GM19455 (cell line): ENCODE measurements at regions not wholly inside any gene's neighbourhood (a gene's known extent, or its start where the extent isn't known, plus 50 kb on each side); places are given as distances from the start of the nearest gene placed in this dataset.

Experiments
- ATAC-seq: cut with Tn5 transposase; IDR thresholded peaks from one replicate; pipeline ENCODE4 v1.9.1; 2021; ENCODE audit not compliant: unreplicated experiment

DNA sequence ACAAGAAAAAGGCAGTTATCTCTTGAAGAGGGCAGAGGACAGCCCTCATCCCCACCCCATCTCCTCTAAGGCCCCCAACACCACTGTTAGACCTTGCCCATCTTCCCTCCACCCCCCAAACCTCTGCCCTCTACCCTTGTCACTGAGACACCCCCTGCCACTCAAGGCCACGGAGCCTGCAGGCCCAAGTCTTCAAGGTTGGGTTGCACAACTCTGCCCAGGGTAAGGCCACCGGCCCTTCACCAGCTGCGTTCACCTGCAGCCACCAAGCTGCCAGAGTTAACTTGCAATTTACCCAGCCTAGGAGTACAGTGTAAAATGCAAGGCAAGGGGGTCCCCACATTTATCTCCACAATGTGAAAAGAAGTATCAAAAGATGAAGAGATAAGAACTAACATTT, 128.7 kb upstream of the PKDCC start:
- ATAC-seq, result no peak

DNA sequence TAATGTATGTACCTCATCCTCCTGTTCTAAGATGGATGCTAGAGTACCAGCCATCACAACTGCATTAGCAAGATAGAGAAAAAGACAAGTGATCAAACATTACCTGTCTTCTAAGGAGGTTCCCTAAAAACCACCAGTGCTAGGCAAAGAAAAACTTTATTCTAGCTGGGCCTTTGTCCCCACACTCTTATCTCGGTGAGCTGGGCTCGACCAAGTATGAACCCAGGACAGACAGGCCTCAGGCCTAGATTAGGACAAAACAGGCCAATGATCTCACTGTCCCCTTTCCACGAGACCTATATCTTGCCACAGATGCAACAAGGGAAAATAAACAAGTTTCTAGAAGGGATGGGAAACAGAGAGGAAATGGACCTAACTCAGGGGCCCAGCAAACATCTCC, 127.6 kb upstream of the PKDCC start:
- ATAC-seq, result no peak

DNA sequence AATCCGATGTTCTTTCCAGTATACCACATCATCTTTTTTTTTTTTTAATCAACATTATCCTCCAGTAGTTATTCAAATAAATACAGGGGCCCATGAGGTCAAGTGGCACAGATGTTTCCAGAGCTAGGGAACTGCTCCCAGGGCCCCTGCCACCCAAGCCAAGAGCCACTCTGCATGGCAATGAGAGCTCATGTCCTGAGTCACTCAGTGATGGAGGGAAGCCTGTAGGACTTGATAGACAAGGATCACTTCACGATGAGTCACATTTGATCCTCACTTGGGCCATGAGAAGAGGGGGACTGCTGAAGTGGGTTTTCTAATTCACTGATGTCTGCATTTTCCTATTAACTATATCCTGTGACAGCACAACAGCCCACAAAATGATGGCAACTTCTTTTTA, 127.0 kb upstream of the PKDCC start:
- no peak for ATAC-seq

DNA sequence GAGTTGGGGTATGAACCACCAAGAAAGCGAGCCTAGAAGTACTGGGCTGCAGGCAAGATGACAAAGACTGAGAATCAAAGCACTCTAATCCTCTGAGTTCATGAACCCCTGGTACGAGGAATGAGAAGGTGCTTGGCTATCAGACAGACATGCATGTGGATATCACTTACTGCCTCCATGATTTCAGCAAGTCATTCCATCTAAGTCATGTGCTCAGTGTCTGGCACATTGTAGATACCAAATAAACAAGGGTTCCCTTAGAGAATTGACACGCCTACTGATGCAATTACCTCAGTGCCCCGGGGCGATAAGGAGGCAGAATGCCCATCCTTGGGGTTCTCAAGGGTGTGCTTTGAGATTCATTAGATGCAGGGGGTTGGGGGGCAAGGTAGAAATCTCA, 125.6 kb upstream of the PKDCC start:
- ATAC-seq, result no peak

DNA sequence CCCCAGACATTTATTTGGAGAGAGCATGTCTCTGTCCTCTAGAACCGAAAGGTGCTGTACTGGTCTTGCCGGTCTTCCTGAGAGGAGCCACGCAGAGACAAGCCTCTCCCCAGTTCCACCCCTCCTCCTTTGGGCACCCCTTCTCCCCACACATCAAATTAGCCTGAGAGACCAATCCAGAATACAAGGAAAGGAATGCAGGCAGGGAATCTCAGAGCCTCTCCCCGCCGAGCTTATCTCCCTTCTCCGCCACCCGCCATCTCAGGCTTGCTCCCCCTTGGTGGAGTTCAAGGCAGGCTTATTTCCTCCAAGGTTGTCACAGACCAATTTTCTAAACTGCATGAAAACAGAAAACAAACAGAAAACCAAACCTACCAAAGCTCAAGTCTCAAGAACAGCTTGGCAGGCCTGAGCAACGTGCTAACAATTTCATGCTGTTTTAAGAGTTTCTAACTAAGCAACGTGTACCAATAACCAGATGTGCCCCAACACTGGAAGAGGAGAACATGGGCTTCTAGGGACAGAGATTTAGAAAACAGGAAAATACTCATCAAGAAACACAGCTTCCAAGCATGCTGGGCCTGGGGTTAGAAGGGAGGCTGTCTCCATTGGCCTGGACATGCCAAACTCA, 124.5 kb upstream of the PKDCC start:
- ATAC-seq, result no peak

DNA sequence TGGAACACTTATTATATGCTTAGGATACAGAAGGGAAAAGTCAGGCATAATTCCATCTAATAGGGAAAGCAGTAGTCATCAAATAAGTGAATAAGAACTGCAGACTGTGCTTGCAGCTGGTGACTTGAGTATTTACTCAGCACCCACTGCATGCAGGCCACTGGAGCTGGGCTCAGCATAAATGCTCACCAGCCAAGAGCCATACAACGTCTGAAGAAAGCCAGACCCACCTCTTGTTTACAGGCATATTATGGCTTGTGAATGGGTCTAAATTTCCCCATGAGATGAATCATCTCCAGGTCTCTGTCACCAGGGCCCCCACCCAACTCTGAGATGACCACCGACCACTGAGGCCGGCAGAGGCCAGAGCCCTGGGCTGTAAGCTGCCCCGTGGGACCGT, 123.8 kb upstream of the PKDCC start:
- no peak for ATAC-seq

DNA sequence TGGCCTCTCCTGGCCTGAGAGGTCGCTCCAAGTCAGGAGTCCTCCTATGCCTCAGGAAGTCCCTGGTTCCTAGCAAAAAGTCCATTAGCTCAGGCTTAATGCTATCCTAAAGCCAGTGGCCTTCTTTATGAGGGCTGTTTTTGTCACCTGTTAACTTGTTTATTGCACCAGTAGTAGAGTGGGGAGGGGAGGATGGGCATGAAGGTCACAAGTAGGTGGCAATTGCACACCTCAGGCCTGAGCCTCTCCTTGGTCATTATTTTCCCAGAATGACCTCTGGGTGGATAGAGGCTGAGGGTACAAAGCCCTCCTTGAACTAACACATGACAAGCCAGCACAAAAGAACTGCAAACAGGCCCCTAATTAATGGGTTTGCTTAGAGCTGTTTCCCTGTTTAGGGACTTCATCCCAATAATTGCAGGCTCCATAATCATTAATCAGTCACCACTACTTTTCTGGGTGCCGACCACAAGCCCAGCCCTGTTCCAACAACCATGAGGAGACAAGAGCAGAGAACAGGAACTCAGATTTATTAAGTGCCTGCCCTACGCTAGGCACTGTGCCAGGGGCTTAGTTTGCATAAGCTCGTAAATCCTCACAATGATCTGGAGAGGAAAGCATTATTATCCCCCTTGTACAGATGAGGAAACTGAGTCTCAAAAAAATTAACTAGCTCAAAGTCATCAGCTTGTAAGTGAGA, 123.0 kb upstream of the PKDCC start:
- ATAC-seq, result no peak

DNA sequence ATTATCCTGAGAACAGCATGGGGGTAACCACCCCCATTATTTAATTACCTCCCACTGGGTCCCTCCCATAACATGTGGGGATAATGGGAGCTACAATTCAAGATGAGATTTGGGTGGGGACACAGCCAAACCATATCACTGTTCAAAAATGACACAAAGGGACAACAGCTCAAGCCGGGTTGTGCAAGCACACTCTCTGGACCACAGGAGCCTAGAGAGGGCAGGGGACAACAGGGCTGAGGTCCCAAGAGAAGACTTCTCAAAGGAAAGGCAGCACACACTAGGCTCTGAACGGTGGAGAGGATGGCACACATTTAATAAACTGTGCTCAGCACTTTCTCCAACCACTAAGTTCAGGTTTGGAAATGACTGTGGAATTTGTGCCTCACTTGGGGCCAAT, 122.1 kb upstream of the PKDCC start:
- no peak for ATAC-seq

DNA sequence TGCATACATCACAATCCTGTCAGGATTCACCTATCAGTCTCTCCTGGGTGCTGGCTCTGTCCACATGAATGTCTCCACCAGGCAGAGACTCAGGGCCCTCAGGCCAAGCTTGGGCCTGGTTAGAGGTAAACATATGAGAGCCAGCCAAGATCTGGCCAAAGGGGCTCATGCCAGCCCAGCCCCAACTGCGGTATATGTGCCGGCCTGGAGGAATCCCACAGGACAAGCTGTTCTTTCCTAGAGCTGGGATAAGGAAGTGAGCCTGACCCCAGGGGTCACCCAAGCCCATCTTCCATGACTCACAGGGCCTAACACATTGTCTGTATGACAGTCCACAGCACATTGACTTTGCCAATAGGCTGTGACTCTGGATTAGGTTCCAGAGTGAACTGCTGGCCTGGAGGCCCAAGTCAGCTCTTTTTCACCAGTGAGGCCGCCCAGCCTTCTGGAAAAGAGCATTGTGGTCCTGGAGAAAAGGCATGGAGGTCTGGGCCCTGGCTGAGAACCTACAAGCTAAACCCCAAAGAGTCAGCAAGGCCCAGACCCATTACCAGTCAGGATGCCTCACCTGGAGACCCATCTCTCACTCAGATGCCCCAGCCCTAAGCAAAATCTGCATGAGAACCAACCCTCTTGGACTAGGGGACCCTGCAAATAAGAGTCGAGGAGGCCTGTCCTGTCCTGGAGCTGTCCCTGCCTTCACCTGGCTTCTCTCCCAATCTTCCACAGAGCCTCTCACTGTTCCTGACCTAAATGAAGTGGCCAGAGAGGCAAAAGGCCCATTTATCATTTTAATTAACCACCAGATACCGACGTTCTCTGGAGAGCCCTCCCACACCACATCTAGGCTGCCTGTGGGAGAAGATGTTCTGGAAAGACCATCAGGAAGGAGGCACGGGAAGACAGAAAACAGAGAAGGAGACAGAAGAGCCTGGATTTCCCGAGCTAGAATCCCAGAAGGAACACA, 120.9 kb upstream of the PKDCC start:
- ATAC-seq, result no peak

DNA sequence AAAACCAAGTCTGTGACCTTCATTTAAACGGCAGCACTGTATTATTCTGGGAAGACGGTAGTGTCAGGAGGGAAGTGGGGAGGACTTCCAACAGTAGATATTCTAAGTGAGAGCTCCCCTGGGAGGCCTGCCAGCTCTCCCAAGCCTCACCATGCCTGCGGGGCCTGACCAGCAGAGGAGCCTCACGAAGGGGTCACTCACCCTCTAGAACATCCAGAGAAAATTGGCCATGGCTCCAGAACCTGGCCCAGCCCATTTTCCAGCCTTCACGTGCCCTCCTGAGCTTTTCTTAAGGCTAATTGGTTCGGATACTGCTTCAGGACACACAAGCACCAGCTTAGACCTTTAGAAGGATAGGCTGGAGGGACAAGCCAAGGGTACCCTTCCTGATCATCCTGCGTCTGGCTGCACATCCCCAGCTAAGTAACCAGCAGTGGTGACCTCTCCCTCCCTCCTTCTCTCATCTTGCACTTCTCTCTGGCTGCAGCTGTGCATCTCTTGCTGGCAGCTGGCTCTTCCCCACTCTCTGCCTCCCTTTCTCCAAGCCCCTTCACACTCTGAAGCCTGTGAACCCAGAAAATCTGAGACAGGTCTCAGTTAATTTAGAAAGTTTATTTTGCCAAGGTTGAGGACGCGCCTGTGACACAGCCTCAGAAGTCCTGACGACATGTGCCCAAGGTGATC, 120.1 kb upstream of the PKDCC start:
- no peak for ATAC-seq

DNA sequence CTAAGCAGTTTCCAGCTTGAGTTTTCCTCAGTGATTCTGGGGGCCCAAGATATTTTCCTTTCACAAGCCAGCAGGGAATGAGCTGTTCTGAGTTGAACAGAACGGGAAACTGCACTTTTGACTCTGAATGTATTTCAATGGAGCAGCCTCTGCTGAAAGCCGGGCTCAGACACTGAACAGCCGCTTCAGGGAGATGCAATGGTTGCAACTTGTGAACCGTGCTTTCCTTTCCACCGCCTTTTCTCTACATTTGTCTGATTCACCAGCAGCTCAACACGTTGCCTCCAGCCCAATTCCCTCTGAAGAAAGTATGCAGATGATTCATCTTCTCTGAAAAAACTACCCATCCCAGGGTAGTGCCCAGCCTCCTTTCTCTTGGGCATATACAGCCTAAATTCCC, 119.3 kb upstream of the PKDCC start:
- no peak for ATAC-seq

DNA sequence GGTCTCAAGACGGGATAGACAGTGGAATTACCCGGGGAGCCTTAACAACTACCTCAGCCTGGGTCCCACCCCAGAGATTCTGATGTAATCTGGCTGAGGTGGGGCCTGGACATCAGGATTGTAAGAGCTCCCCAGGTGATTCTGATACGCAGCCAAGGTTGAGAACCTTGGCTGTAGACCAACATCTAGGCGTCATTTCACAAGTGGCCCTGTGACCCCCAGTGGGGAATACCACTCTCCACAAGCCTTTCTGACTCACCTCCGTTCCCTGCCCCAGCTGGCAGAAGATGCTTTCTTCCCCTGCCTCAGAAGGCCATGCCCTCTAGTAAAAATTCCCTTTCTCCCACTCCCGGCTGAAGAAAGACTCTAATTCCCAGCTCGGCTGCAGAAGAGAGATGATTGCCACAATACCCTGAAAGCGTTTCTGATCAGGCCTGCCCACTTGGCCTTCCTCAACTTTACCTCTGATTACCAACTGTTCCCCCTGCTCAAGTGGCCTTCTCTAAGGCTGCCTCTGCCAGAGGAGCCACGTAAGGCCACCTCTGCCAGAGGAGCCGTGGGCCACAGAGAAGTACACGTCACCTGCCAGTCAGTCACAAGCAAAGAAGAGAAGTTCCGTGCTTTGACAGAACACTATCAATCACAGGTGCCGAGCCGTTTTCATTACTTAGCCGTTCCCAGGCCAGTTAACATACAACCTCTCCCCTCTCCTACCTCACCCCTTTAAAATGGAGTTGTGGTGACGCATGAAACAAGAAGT, 116.8 kb upstream of the PKDCC start:
- no peak for ATAC-seq

DNA sequence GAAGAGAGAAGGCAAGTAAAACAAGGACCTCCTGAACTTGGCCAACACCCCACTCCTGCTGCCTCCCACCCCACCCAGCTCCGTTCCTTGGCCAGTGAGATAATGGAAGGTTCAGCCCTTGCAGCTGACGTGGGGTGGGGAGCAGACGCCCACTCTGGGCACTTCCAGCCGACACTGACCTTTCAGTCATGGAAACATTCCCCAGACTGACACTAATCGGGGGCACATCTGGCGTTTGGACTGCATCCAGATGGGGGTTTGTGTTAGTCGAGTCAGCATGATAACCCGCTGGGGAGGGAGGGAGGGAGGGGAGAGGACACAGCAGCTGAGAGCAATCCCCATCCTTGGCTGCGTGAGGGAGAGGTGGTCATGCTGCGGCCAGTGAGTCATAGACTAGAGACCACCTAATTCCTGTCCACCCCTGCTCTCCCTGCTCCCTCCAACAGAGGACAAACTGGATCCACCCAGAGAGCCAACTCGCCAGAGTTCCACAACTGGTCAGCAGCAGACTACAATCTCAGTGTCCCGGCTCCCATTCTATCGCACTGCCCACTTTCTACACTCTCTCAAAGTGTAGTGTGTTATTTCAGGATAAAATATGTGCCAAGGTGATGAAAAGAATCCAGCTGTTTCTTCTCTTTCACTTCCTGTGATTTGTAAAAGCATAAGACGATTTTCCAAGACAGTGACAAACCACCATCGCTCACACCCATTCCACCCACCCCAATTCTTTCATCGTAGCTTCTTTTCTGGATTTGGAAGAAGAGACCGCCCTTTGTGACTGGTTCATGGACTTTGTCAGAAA, 115.4 kb upstream of the PKDCC start:
- no peak for ATAC-seq

DNA sequence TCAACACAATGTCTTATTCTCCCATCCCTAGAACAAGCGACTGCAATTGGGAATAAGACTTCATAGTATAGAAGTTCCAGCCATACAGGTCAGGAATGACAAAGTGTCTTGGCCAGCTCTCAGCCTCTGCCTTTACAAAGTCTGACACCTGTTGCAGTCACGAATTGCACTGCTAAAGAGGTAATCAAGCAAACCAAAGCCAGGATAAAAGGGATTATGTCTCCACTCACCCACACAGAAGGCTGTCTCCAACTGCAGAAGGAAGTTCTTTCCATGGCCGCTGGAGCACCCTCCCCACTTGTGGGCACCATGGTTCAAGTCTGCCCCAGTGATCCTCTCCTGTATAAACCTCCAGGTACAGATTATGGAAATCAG, 114.8 kb upstream of the PKDCC start:
- ATAC-seq, result no peak

DNA sequence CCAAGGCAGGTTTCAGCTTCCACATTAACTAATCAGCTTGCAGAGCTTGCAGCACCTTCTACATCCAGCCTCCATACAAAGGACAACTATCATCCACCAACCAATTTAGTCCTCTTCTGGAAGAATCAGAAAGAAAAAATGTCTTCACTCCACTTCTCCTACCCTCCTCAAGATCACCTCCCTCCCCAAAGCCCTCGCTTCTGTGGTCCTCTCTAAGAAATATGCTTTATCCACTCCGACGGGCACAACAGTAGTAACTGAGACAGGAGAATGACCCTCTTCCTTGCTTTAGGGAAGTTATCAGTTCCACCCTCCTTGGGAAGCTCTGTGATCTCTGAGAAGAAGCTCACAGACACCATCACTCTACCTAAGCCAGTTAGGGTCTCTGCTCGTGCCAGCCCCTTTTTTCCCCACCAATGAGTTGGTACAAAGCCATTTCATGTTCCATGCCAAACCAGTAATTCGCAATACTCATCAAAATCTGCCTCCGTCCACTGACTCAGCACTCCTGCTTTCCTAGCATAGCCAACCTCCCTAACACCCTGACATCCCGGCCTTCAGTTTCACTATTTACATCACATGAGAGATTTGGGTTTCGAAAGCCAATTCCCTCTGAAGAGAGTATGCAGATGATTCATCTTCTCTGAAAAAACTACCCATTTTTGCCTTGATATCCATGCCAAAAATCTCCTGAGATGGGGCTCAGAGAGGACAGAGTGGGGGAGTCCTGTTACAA, 114.1 kb upstream of the PKDCC start:
- no peak for ATAC-seq

DNA sequence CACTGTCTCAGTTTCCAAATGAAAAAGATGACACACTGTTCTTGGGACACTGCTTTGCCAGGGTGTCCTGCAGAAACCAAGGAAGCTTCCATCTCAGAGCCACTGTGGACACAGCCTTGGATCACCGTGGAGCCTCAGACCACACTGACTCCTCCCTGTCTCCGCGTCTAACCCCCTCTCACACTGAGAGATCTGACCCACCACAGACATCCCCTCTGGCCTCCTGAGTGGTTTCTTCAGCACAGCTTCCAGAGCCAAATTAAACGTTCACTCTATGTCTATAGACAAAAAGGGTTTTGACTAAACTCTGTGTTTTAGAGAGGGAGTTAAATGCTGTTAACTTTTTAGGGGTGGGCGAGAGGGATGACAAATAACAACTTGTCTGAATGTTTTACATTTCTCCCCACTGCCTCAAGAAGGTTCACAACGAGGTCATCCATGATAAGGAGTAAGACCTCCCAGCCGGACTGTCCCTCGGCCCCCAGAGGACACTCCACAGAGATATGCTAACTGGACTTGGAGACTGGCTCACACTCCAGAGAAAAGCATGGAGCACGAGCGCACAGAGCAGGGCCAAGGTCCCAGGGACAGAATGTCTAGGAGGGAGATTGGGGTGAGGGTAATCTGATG, 113.4 kb upstream of the PKDCC start:
- ATAC-seq, result no peak

DNA sequence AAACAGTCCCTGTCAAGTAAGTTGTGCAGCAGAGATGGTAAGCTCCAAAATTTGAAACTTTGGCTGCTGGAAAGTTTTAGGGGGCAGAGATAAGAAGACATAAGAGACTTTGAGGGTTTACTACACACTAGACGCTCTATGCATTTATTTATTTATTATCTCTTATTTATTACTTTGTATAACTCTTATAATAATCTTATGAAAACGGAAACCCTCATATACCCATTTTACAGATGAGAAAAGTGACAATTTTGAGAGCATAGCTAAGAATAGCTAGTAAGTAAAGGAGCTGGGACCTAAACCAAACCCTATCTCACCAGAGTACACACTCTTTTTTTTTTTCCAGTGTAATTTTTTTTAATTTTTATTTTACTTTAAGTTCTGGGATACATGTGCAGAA, 112.8 kb upstream of the PKDCC start:
- ATAC-seq, result no peak

DNA sequence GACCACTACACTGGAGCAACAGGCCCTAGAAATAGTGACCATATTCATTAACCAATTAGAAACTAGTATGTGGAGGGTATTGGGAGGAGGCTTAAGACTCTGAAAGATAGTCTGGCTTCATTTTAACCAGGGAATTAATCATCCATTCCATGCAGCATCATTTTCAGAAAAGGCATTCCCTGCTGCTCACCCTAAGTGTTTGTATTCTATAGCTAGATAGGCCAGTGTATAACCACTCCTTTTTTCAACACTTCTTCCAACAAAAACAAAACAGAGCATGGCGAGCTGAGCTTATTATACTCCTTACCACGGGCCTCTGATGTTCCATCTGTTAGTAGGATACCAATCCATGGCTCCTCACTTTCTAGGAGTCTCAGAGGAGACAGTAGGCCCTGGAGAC, 112.0 kb upstream of the PKDCC start:
- no peak for ATAC-seq
